Activated T-helper 2 cell treated with anti-CD3 and anti-CD28 coated beads, Interferon-gamma antibody, Interleukin-2, Interleukin-4, amounts not matched to agents 10 μg/mL and 5 μg/mL and 100 μg/mL, durations not matched to agents 14 hours and 24 hours and 36 hours (primary cell): ENCODE measurements at regions not wholly inside any gene's neighbourhood (a gene's known extent, or its start where the extent isn't known, plus 50 kb on each side); places are given as distances from the start of the nearest gene placed in this dataset.
"Not testable (repeated sequence)": the region's sequence is repeated elsewhere in the genome, so short reads cannot be mapped to it uniquely, and the experiment has no call there.

Experiments
- DNase-seq: peaks from one replicate; pipeline ENCODE4 v3.0.0; 2021; ENCODE audit warnings: low spot score
- H3K27ac Mint-ChIP-seq: one replicate; pipeline ENCODE4 v1.8.0; 2021; ENCODE audit warnings: mixed read lengths
- H3K27me3 Mint-ChIP-seq: one replicate; pipeline ENCODE4 v1.8.0; 2021; ENCODE audit warnings: low read depth, mixed read lengths
- H3K36me3 Mint-ChIP-seq: one replicate; pipeline ENCODE4 v1.8.0; 2021; ENCODE audit warnings: low read depth, mixed read lengths
- H3K4me1 Mint-ChIP-seq: one replicate; pipeline ENCODE4 v1.8.0; 2021; ENCODE audit warnings: low read depth, mixed read lengths
- H3K4me3 Mint-ChIP-seq: one replicate; pipeline ENCODE4 v1.8.0; 2021; ENCODE audit warnings: low read depth, mild to moderate bottlenecking, moderate library complexity, mixed read lengths
- H3K9me3 Mint-ChIP-seq: one replicate; pipeline ENCODE4 v1.8.0; 2021; ENCODE audit warnings: mixed read lengths
- intact Hi-C: fragments of 100-400 bp; cut with micrococcal nuclease; formaldehyde crosslinking; loops from one replicate; pipeline ENCODE4 v1.15.1; 2023

DNA sequence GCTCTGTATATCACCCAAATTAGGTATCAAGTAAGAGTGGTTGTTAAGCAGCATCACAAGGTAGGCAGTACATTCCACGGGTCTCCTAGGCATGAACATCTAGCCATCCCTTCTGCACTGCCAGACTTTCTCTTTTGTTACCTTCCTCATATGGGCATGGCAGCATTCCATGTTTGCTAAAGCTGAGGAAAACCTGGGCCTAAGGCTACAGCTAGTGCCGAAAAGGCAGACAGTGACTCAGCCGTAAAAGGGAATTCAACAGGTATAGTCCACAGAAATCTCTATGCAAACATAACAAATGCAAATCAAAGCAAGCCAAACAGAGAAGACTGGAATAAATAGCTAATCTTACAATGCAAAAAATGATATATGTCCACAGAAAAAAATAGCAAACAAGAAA, 645.4 kb downstream of the ZBBX start:
- no peak overlapping the region for H3K27ac Mint-ChIP-seq
- no peaks in the 10 kb centered on the region for H3K4me1 Mint-ChIP-seq
- no peak for DNase-seq
- H3K36me3 Mint-ChIP-seq = no peaks in the 10 kb centered on the region
- H3K9me3 Mint-ChIP-seq = peaks cover 27% of the 10 kb centered on the region
- no peaks in the 10 kb centered on the region for H3K27me3 Mint-ChIP-seq
- H3K4me3 Mint-ChIP-seq = no peak overlapping the region
- intact Hi-C loops = no loop called here

DNA sequence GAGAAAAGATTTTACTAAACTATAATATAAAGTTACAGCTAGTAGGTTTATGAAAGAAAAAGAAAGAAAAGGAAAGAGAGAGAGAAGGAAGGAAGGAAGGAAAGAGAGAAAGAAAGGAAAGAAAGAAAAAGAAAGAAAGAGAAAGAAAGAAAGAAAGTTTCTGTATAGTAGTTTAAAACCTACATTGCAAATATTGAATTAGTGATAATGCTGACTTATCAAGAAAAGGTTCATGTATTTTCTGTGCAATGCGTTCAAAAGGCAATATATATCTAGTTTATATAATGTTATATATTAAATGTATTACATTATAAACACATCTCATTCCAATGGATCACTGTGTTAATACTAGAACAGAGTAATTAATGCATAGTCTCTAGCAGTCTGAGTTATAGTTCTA, 648.4 kb downstream of the ZBBX start:
- Mint-ChIP-seq H3K27ac (no peak overlapping the region), H3K4me3 (no peak overlapping the region), H3K27me3 (no peaks in the 10 kb centered on the region), H3K4me1 (no peaks in the 10 kb centered on the region), H3K9me3 (peaks cover 32% of the 10 kb centered on the region), H3K36me3 (no peaks in the 10 kb centered on the region)
- no peak for DNase-seq
- intact Hi-C loops = no loop called here

DNA sequence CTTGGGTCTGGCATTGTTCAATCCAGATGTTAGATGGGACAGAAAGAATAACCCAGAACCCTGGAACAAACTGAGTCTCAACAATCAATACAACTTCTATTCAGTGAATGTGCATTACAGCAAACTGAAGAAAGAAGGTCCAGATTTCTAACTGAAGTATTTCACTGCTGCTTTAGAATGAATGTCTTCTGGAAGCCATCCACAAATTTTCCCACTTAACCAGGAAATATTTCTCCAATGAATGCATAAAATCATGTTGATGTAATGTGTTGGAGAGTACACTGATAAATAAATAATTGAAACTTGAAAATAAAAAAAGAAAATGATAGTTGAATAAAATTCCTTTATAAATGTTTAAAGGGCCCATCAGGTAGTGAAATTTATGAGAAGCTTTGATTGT, 658.6 kb downstream of the ZBBX start:
- H3K27me3 Mint-ChIP-seq = no peaks in the 10 kb centered on the region
- H3K9me3 Mint-ChIP-seq = peaks cover 37% of the 10 kb centered on the region
- no peaks in the 10 kb centered on the region for H3K36me3 Mint-ChIP-seq
- H3K4me3 Mint-ChIP-seq = no peak overlapping the region
- no peak overlapping the region for H3K27ac Mint-ChIP-seq
- intact Hi-C loops = no loop called here
- no peaks in the 10 kb centered on the region for H3K4me1 Mint-ChIP-seq
- no peak for DNase-seq

DNA sequence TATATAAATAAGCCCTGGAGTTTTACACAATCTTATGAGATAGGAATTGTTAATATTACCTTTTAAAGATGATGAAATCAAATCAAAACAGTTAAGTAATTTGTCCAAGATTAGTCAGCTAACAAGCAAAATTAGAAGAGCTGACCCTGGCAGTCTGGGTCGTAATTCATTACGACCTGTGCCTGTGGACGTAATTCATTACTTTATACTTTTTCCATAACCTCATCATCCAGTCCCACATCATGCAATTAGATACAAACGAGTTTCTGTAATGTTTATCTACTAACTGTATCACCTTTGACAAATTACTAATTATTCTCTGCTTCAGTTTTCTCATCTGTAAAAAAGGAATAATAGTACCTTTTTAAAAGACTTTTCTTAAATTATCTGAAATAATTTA, 665.9 kb downstream of the ZBBX start:
- H3K9me3 Mint-ChIP-seq = peaks cover 22% of the 10 kb centered on the region
- intact Hi-C loops = no loop called here
- H3K27me3 Mint-ChIP-seq = no peaks in the 10 kb centered on the region
- DNase-seq = no peak
- no peaks in the 10 kb centered on the region for H3K4me1 Mint-ChIP-seq
- no peak overlapping the region for H3K4me3 Mint-ChIP-seq
- H3K27ac Mint-ChIP-seq = no peak overlapping the region
- no peaks in the 10 kb centered on the region for H3K36me3 Mint-ChIP-seq

DNA sequence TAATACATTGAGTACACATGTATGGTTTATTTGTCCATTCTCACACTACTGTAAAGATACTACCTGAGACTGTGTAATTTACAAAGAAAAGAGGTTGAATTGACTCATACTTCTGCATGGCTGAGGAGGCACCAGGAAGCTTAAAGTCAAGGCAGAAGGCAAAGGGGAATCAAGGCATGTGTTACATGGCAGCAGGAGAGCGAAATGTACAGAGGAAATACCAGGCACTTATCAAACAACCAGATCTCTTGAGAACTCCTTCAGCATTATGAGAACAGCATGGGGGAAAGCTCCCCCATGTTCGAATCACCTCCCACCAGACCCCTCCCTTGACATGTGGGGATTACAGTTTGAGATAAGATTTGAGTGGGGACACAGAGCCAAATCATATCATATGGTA, 666.3 kb downstream of the ZBBX start:
- Mint-ChIP-seq H3K9me3 (peaks cover 22% of the 10 kb centered on the region), H3K27me3 (no peaks in the 10 kb centered on the region), H3K36me3 (no peaks in the 10 kb centered on the region), H3K4me1 (no peaks in the 10 kb centered on the region), H3K27ac (no peak overlapping the region), H3K4me3 (no peak overlapping the region)
- DNase-seq = no peak
- intact Hi-C loops = no loop called here

DNA sequence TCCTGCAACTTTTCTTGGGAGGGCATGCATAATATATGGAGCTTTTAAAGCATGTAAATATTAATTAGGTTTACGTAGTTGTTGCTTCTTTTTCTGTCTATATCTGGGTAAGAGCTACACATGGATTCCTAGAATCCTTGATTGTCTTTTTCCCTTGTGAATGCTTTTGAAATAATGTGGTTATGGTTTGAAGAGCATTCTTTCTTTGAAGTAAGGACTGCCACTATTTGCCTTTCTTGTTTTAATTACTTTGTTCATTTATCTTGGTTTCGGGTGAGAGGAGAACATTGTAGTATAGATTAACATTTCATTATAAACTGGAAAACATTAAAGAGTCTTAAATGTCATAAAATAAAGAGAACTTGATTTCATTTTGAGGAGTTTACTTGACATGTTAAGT, 674.0 kb downstream of the ZBBX start:
- Mint-ChIP-seq H3K4me1 (no peaks in the 10 kb centered on the region), H3K27ac (no peak overlapping the region), H3K27me3 (no peaks in the 10 kb centered on the region), H3K36me3 (no peaks in the 10 kb centered on the region), H3K9me3 (peaks cover 6% of the 10 kb centered on the region), H3K4me3 (no peak overlapping the region)
- DNase-seq = no peak
- intact Hi-C loops = no loop called here

DNA sequence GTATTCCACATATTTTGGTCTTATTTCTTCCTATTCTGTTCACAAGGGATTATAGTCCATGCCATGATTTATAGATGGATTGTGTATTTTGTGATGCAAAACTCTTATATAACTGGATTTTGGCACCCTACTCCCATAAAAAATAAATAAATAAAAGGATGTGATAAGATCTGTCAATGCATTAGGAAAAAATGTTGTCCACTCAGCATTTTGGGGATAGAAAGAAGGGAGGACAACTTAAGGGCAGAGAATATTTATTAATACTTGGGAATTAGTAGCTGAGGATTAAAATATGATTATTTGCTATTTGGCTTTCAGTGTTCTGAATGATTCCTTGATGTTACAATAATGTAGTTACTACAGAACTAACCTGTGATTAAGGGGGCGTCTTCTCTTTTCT, 682.6 kb downstream of the ZBBX start:
- H3K9me3 Mint-ChIP-seq = peaks cover 3% of the 10 kb centered on the region
- no peak for DNase-seq
- H3K4me3 Mint-ChIP-seq = no peak overlapping the region
- no peaks in the 10 kb centered on the region for H3K4me1 Mint-ChIP-seq
- intact Hi-C loops = no loop called here
- H3K27me3 Mint-ChIP-seq = no peaks in the 10 kb centered on the region
- no peaks in the 10 kb centered on the region for H3K36me3 Mint-ChIP-seq
- no peak overlapping the region for H3K27ac Mint-ChIP-seq

DNA sequence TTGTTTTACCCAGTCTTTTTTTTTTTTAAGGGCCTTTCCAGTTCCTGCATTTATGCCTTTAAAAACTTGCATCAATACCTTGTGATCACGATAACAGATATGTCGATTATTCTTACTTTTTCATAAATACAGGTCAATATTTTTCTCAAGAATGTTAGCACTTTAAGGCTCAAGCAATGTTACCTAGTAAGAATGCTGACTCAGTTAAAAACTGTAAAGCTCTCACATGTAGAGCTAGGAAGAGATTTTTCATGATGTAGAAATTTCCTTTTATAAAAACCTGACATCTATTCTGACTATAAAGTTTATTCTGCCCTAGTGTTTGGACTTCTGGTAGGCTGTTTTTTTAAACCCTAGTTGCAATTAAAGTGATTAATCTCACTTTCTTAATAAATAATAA, 684.0 kb downstream of the ZBBX start:
- Mint-ChIP-seq H3K27ac (no peak overlapping the region), H3K36me3 (no peaks in the 10 kb centered on the region), H3K4me3 (no peak overlapping the region), H3K27me3 (no peaks in the 10 kb centered on the region), H3K4me1 (no peaks in the 10 kb centered on the region), H3K9me3 (peaks cover 3% of the 10 kb centered on the region)
- intact Hi-C loops = no loop called here
- no peak for DNase-seq

DNA sequence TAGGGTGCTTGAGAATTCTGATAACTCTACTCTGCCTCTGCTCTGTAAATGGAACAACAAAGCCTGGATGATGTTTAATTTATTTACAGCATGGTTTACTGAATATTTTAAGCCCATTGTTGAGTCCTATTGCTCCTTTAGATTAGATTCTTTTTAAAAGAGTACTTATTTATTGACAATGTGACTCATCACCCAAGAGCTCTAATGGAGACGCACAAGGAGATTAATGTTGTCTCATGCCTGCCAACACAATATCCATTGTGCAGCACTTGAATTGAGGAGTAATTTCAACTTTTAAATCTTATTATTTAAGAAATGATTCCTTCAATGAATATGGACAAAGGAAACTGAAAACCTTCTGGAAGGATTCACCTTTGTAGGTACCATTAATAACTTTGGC, 691.4 kb downstream of the ZBBX start:
- H3K9me3 Mint-ChIP-seq = peaks cover 6% of the 10 kb centered on the region
- intact Hi-C loops = no loop called here
- H3K27me3 Mint-ChIP-seq = no peaks in the 10 kb centered on the region
- no peak overlapping the region for H3K4me3 Mint-ChIP-seq
- DNase-seq = no peak
- no peak overlapping the region for H3K27ac Mint-ChIP-seq
- no peaks in the 10 kb centered on the region for H3K4me1 Mint-ChIP-seq
- H3K36me3 Mint-ChIP-seq = no peaks in the 10 kb centered on the region

DNA sequence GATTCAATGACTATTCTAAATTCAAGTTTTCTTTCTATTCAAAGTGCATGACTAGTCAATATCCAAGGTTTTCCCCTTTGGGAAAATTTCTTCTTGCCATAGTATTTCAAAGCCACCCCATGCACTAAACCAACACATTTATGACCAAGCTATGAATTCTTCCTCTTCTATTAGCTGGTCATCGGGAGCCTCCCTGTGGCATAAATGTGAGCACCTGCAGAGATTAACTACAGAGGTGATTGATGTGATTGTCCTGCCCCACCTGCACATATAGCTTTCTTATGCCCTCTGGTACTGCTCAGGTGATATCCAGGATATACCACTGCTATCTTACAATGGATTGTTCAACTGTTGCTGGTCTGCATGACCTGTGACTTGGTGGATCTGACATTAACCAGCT, 694.9 kb downstream of the ZBBX start:
- intact Hi-C loops = no loop called here
- Mint-ChIP-seq H3K4me3 (no peak overlapping the region), H3K9me3 (peaks cover 10% of the 10 kb centered on the region), H3K4me1 (no peaks in the 10 kb centered on the region), H3K27ac (no peak overlapping the region), H3K36me3 (no peaks in the 10 kb centered on the region), H3K27me3 (no peaks in the 10 kb centered on the region)
- no peak for DNase-seq

DNA sequence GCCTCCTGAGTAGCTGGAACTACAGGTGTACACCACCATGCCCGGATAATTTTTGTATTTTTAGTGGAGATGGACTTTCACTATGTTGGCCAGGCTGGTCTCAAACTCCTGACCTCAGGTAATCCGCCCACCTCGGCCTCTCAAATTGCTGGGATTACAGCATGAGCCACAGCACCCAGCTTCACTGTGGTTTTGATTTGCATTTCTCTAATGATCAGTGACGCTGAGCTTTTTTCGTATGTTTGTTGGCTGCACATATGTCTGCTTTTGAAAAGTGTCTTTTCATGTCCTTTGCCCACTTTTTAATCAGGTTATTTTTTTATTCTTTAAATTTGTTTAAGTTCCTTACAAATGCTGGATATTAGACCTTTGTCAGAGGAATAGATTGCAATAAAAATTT, 696.0 kb downstream of the ZBBX start:
- H3K36me3 Mint-ChIP-seq, H3K4me1 Mint-ChIP-seq, H3K27ac Mint-ChIP-seq: not testable (repeated sequence)

DNA sequence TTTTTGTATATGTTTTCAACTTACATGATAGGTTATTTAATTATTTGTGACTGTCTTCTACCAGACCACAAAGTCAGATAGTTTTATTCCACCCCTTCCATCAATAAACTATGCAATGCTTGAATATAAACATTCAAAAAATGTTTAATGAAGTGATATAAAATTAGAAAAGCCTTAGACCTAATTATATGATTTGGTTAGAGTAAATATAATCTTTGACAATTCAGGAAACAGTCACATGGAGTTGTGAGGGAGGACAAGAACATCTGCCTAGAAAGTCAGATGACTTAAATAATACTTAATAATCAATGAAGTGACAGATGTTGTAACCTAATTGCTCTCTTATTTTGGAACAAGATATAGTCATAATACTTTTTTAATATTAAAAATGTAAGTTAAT, 710.3 kb downstream of the ZBBX start:
- Mint-ChIP-seq H3K27ac (no peak overlapping the region), H3K4me3 (no peak overlapping the region), H3K36me3 (no peaks in the 10 kb centered on the region), H3K9me3 (peaks cover 17% of the 10 kb centered on the region), H3K4me1 (no peaks in the 10 kb centered on the region), H3K27me3 (no peaks in the 10 kb centered on the region)
- intact Hi-C loops = no loop called here
- DNase-seq = no peak

More for the DNA sequence above, 696.0 kb downstream of the ZBBX start:
- DNase-seq, H3K27me3 Mint-ChIP-seq, intact Hi-C loops, H3K4me3 Mint-ChIP-seq: not testable (repeated sequence)
- peaks cover 15% of the 10 kb centered on the region for H3K9me3 Mint-ChIP-seq

DNA sequence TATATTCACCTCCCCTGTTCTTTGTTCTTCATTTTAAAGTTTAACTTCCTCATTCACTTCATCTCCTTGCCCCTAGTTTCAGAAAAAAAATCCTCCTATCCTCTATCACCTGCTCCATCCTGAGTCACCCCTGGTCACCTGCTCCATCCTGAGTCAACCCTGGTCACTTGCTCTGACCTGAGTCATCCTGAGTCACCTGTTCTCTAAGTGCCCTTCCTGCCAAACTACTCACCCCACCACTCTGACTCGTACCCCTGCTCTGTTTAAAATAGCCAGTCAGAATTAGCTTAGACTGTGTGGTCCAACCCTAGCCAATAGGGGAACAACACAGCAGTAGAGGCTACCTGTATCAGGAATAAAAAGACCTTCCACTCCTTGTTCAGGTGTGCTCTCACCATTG, 716.9 kb downstream of the ZBBX start:
- DNase-seq = no peak
- no peaks in the 10 kb centered on the region for H3K27me3 Mint-ChIP-seq
- H3K4me3 Mint-ChIP-seq = no peak overlapping the region
- intact Hi-C loops = no loop called here
- no peaks in the 10 kb centered on the region for H3K36me3 Mint-ChIP-seq
- peaks cover 31% of the 10 kb centered on the region for H3K9me3 Mint-ChIP-seq
- H3K4me1 Mint-ChIP-seq = no peaks in the 10 kb centered on the region
- no peak overlapping the region for H3K27ac Mint-ChIP-seq

DNA sequence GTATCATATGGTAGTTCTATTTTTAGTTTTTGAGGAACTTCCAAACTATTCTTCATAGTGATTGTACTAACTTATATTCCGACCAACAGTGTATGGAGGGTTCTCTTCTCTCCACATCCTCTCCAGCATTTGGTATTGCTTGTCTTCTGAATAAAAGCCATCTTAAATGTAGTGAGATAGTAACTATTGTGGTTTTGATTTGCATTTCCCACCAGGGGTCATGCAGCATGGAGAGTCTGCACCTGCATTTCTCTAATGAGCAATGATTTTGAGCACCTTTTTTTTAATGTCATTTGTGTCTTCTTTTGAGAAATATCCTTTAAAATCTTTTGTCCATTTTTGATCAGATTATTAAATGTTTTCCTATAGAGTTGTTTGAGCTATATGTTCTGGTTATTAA, 718.5 kb downstream of the ZBBX start:
- Mint-ChIP-seq H3K27ac (no peak overlapping the region), H3K4me3 (no peak overlapping the region), H3K27me3 (no peaks in the 10 kb centered on the region), H3K36me3 (no peaks in the 10 kb centered on the region), H3K4me1 (no peaks in the 10 kb centered on the region), H3K9me3 (peaks cover 34% of the 10 kb centered on the region)
- DNase-seq = no peak
- intact Hi-C loops = no loop called here
